NCI-H128 (cell line): ENCODE measurements at regions not wholly inside any gene's neighbourhood (a gene's known extent, or its start where the extent isn't known, plus 50 kb on each side); places are given as distances from the start of the nearest gene placed in this dataset.
A peak's percentile ranks its signal among the peaks of the same experiment; 100 is the strongest.

Experiments
- DNase-seq: peaks from one replicate; lab custom pipeline; 2025; ENCODE audit not compliant: unreplicated experiment; lab: John Stamatoyannopoulos, UW

DNA sequence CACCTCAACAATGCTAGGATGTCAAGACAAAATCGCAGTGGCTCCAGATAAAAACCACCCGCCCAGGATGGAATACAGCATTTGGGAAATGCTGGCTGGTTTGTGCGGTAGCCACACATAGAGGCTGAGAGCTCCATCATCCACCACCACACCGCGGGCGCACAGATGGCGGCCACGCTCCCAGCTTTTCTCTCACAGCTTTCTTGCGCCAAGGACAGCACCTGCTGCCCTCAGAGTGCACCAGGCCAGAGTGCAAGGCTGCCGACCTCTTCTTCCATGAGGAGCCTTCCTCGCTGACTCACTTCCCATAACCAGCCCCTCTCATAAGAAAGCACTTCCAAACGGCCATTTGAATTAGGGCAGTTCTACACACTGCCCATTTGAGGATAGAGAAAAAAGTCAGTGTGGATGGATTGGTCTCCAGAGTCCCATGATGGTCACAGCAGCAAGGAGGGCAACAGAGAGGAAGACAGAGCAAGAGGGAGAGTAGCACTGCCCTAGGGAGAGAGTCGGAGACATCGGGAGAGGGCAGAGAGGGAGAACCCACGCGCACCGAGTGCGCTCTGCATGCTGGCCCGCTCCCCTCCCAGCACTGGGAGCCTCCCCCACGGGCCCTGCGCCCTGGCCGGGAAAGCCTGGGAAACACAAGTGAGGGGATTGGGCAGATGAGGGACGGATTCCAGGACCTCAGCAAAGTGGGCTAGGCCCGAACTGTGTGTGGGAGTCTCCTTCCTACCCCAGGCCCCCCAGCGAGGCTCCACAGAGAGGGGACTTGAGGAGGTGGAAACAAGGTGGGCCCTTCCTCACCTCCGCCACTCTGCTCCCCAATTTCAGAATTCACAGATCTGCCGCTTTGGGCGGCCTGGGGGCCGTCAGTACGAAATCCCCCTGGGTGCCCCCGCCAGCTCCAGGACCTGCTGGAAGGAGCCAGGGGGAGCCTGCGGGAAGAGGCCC lies 156.9 kb downstream of the USP12 start:
- DNase-seq, result no peak

DNA sequence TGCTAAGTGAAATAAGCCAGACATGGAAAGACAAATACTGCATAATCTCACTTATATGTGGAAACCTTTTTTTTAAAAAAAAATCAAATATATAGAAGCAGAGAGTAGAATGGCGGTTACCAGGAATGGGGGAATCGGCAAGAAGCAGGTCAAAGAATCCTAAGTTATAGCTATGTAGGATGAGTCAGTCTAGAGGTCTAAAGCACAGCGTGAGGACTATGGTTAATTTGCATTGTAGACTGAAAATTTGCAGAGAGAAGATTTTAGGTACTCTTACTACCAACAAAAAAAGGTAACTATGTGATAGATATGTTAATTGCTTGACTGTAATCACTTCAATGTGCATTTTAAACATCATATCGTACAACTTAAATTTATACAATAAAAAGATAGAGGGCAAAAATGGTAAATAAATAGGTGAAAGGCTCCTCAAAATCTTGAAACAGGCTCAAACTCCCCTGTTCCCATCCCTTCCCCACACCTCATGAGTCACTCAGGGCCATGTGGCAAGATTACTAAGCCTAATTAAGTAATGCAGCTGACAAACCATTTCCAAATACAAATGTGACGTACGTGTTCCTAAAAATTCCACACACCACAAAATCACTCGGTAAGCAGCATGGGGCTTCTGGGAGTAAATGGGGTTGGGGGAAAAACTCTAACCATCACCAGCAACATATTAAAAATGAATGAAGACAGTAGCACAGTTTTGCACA lies 159.0 kb downstream of the USP12 start:
- DNase-seq, result no peak

DNA sequence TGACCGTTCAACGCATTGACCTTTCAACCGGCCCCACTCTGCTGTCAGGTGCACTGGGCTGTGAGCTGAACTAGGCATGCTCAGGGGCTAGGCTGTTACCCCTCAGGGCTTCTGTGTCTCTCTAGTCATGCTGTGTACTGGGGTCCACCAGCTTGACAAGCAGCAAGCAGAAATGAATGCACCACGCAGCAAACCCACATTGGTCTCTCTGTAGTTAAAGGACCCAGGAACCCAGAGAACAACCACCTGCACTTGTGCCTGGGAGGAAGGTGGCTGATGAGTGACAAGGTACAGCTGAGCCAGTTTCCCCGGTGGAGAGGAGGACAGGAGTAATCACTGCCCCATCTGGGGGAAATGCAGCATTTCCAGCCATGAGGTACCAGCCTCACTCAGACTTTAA lies 159.9 kb downstream of the USP12 start:
- no peak for DNase-seq

DNA sequence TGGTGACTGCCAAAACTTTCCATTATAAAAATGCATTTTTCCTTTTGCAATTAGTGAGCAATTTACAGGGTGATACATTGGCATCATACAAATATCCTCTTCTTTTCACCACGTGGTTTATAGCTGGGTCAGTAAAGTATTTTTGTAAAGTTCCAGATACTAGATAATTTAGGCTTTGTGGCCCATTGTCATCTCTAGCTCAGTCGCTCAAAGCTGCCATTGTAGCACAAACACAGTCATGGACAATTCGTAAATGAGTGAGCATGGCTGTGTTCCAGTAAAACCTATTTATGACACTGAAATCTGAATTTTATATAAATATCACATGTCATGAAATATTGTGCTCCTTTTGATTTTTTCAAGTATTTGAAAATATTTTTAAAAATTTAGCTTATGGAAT lies 162.9 kb downstream of the USP12 start:
- no peak for DNase-seq

DNA sequence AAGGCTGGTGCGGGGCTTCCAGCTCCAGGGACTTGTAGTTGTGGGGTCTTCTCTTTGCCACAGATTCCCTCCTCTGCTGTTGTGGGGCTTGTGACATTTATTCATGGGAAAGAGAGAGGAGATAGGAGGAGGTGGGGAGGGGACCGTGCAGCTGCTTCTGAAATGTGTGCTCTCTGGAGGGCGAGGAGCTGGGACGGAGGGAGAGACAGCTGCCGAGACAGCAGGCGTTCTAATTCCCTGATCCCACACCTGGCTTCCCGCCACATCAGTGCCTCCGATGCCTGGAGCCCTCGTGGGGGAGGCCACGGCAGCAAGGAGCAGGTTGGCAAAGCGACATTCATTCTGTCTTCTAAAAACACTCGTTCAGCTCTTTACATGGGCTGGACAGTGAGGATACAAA lies 164.4 kb downstream of the USP12 start:
- peak; percentile 65 for DNase-seq

DNA sequence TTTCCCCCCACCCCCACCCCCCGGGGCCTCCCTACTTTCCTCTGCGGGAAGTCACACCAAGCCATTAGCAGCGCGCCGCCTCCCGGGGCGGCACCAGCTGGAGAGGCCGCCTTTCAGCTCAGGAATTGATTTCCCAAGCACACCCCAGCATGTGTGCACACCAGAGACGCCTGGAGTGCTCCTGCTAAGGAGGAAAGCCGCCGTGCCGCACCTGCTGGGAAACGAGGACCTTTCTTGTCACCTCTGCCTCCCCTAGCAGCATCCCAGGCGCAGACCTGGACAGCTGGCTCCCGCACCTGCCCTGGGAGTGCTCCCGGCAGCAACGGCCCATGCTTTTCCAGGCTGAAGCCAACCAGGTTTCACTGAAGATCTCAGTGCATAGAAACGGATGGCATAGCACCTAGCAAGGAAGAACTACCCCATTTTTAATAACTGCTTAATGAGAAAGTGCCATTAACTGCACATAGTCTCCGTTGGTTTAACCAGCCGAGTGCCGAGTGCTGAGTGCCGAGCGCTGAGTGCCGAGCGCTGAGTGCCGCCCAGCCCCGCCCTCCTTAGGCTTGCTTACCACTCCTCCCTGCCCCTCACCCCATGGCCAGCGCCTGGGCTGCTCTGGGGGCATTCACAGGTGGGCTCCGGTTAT lies 165.0 kb downstream of the USP12 start:
- peak; percentile 42 for DNase-seq

DNA sequence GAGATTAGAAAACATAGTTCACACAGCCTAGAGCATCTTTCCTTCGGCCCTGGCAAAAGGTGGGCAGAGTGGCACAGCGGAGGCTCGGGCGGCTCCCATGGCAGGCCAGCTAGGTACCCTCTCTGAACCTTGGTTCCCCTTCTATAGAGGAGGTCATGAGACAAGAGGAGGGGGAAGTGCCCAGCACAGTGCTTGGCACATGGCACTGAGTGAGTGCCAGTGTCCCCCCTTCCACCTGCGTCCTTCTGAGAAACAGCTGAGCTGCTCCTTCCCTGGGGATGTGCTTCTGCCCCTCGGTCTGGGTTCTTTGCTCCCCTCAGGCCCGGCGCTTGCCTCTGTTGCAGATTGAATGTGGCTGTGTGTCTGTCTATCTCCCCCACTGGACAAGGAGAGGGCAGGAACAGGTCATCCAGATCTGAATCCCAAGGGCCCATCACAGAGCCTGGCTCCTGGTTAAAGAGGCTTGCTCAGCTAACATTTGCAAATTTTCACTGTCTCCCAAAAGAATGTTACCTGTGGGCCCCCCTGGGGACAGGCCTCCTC lies 165.6 kb downstream of the USP12 start:
- no peak for DNase-seq

DNA sequence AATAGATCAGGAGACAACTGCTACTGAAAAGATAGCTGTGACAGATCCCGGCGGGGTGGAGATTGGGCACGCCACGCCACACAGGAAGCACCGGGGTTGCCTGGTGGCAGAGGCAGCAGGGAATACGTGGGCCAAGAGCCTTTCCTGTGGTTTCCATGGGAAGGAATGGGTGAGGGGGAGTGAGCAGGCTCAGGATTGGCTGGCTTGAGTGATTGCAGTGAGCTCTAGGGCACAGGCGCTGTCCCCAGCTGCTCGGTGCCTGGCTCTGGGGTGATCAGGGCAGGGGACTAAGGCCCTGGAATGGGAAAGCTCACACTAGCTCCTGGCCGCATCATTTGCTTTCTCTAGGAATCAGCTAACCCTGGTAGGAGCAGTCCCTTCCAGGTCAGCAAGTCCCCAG lies 166.1 kb downstream of the USP12 start:
- DNase-seq, result no peak

DNA sequence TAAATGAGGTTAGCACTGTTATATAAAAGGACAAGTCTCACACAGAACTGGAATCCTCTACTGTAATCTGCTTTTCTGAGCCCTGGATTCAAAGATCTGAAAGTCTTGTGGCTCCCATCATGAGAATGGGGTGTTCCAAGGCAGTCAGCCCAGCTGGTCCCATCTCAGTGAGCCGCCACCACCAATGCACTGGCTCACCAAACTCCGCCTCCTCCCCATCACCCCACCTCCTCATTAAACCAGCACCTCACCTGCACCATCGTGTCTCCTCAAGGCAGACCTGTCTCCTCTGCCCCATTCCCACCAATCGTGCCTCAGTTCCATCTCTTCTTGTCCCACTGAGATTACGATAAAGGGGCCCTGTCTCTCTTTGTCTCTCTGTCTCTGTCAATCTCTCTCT lies 166.7 kb downstream of the USP12 start:
- no peak for DNase-seq

DNA sequence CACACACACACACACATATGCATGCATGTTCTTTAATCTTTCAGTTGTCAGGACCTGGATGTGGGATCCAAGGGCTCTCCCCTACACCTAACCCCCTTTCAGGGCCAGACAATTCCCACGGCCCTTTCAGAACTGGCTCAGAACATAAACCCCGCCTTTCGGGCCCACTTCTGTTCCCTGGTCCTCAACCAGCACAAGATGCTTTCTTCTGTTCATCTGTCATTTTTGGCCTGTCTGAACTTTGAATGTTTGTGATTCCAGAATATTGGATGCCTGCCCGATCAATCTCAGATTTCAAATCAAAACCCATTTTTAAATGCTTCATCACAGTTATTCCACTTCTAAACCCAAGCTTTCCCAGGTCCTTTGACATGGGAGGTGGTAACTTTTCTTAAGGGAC lies 167.3 kb downstream of the USP12 start:
- no peak for DNase-seq

DNA sequence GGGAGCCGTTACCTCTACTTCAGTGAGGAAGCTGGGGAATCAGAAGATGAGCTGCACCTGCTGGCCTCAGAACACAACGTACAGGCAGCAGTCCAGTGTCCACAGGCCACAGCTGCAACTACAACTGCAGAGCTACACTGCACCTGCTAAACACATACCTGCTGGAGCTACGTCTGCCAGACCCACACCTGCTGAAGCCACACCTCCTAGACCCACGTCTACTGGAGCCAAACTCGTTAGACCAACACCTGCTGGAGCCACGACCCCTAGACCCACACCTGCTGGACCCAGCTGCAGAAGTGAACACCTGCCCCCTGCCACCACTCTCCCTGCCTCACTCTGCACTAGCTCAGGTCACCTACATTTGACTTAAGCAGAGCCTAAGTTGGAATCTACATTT lies 169.9 kb downstream of the USP12 start:
- DNase-seq, result peak; percentile 21

DNA sequence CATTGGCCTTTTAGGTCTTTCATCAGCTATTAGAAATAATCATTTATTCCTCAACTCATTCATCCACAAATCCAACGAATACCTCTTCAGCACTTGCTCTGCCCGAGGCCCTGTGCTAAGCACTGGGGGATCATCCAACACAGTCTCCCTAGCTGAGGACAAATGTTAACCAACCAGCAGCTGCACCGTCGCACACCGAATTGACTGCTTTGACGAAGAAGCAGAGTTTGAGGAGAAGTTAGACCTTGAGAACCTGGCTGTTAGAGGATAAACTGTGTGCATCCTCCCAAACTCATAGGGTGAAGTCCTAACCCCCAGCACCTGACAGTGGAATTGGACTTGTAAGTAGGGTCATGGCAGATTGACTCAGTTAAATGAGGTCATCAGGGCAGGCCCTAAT lies 170.9 kb downstream of the USP12 start:
- DNase-seq, result no peak

DNA sequence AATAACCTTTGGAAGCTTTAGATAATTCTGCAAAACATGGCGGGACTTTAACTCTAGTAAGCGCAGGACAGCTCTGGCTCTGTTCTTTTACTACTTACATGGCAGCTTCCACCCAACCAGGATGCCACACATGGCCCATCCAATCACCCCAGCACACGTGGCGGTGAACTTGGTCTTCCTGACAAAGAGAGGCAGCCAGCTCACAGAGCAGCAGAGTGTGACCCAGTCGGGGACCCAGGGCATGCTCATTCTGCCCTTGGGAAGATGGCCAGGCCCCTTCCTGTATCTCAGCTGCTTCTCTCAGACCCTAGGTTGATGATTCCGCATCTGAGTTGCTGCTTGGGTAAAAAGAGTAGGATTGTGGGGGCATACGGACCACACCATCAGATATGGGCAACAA lies 172.1 kb downstream of the USP12 start:
- no peak for DNase-seq

DNA sequence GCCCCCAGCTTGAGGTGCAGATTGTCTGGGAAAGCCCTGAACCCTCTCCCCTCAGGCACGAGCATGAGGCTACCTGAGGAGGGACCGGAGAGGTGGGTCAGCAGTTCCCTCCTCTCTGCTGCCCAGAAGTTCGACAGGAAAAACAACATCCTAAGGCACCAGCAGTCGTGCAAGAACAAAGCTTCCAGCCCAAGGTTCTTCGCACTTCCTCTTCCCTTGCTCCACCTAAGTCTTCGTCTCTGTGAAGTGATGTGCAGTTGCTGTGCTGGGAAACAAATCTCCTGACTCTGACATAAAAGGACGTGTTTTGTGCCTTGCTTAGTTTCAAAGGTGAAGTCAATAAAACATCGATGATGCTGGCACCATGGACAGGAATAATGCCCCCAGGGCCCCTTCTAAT lies 173.3 kb downstream of the USP12 start:
- DNase-seq, result no peak

DNA sequence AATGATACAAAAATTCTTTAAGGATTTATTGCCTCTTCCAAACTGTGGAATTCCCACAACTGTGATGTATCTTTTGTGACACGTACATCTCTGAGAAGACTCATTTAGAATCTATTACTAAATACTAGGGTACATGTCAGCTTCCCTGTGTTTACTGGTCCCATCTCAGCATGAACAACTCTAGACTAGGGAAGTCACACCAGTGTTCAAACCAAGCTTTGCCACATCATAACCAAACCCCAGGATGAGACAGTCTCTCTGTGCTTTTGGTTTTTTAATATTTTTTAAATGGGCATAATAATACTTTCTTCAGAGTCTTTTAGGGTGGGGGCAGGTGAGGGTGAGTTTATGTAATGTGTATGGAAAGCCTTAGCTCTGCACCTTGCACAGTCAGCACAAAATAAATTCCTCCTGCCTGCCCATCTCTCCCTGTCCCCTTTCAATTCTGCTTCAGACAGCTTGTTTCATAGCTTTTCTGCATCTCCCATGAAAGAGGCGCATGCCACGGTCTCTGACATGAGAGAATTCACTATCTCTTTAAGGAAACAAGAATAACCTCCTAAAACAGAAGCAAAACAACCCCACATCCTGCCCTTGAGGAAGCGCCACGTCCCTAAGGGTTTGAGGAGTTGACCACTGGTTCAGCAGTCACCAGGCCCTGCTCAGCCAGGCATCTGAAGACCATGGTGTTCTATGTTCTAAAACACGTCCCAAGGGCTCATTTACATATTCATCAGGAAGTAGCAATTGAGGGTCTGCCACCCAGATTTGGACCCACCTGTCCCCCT lies 174.5 kb downstream of the USP12 start:
- no peak for DNase-seq

DNA sequence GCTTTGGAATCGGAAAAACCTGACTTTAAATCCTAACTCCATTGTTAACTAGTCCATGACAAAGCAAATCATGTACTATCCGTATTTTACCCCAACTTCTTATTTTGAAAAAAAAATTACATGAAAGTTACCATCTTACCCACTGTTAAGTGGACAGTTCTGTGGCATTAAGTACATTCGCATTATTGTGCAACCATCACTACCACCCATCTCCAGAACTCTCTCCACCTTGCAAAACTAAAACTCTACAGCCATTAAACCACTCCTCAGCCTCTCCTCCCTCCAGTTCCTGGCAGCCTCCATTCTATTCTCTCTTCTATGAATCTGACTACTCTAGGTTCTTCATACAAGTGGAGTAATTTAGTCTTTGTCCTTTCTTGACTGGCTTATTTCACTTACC lies 176.5 kb downstream of the USP12 start:
- no peak for DNase-seq

DNA sequence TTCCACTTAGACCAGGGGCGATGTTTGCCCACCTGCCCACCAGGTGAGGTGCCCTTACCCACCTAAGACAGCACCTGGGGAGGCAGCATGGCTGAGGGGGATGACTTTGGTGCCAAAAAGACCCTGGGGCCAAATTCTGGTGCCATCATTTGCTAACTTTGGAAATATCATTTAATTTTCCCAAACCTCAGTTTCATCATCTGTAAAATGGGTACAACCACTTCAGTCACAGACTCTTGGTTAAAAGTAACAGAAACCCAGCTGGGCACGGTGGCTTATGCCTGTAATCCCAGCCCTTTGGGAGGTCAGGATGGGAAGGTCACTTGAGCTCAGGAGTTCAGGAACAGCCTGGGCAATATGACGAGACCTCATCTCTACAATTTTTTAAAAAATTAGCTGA lies 177.8 kb downstream of the USP12 start:
- DNase-seq, result no peak

DNA sequence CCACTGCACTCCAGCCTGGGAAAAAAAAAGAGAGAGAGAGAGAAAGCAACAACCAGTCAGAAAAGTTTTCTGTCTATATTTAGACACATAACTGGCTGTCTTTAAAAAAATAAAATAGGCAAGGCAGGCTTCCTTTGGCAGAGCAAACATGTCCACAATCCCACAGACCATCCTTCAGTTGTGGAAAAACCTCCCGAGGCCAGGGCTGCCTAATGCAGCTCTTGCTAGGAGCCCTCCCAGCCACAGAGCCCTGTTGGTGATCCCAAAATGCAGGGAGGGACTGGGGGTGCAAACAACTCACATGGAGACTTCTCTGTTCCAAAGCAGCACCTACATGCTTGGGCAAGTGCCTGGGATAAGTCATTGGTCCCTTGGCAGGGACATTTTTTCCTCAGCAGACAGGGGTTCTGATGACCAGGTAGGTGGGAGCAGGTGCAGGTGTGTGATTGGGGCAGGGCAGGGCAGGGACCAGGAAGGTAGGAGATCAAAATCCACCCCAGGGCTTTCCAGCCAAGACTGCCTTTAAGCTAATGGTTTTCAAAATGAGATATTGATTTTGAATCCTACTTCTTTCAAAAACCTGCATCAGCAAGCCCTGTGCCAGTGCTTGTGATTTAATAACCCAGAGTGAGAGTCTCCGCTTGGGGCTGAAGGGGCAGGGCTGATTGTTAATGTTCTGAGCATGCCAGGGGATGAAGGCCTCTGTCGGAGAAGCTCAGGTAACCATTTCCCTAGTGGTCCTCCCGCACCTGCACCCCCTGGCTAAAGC lies 178.5 kb downstream of the USP12 start:
- DNase-seq, result no peak

DNA sequence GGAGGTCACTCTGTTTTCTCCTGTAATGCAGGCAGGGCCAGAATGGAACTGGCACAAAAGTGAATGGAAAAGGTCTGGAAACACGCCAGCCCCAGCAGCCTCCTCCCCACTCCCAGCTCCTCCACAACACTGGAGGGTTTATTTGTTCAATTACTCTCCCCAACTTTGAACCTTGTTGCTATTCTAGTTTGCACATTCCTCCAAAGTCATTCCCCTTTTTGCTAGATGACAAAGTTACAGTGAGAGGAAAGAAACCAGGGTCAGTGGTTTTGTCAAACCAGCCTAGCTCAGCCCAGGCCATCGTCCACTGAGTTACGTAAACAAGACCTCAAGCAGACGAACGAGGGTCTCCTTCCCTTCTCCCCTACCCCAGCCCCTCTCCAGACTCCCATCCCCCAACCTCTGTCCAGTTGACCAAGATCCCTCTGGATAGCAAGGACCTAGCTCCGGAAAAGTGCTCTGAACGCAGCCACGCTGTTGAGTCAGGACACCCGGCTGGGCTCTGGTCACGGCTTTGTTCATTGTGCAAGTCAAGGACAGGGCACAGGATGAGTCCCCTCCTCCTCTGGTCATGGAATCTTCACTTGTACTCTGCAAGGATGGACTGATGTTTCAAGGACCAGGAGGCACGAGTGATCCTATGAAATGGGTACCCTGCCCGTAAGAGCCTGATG lies 180.0 kb downstream of the USP12 start:
- no peak for DNase-seq
